Left ventricle myocardium inferior (tissue), 1 donor: ENCODE measurements at regions not wholly inside any gene's neighbourhood (a gene's known extent, or its start where the extent isn't known, plus 50 kb on each side); places are given as distances from the start of the nearest gene placed in this dataset.
A peak's percentile ranks its signal among the peaks of the same experiment; 100 is the strongest.

Experiments used
- DNase-seq: peaks from one replicate; pipeline ENCODE4 v3.0.0-alpha.2; 2020
- H3K27ac ChIP-seq: fragments of 200-600 bp; replicated peaks from 2 replicates; pipeline ENCODE4 v1.8.0; 2021
- H3K27me3 ChIP-seq: fragments of 200-600 bp; 2 replicates; pipeline ENCODE4 v1.8.0; 2021; ENCODE audit warnings: low read depth
- H3K36me3 ChIP-seq: fragments of 200-600 bp; 2 replicates; pipeline ENCODE4 v1.8.0; 2021
- H3K4me1 ChIP-seq: fragments of 200-600 bp; 2 replicates; pipeline ENCODE4 v1.8.0; 2021
- H3K4me3 ChIP-seq: fragments of 200-600 bp; 2 replicates; pipeline ENCODE4 v1.8.0; 2021; ENCODE audit warnings: mild to moderate bottlenecking, moderate library complexity
- H3K9me3 ChIP-seq: fragments of 200-600 bp; replicated peaks from 2 replicates; pipeline ENCODE4 v1.8.0; 2021
- CTCF ChIP-seq: fragments of 200-600 bp; IDR thresholded peaks from 2 replicates; pipeline ENCODE4 v1.8.0; 2021; ENCODE audit warnings: antibody characterized with exemption, mild to moderate bottlenecking, borderline replicate concordance
- intact Hi-C: fragments of 100-400 bp; cut with micrococcal nuclease; formaldehyde crosslinking; loops from one replicate; pipeline ENCODE4 v1.11.0; 2022
- donor health status: DM: no; HTN: yes; CAD: no; lungs with severe emphysema.

GRCh38 chr15:68506071-68506470 is 72.7 kb upstream of the CORO2B start:
- no peak for DNase-seq

GRCh38 chr15:68507447-68507846 is 71.3 kb upstream of the CORO2B start:
- TF ChIP-seq CTCF, result no peak
- Histone ChIP-seq H3K4me1 (peaks cover 9% of the 10 kb centered on the region), H3K4me3 (no peak overlapping the region), H3K9me3 (no peaks in the 10 kb centered on the region), H3K27ac (no peak overlapping the region), H3K36me3 (no peaks in the 10 kb centered on the region), H3K27me3 (no peaks in the 10 kb centered on the region)
- intact Hi-C loops, result no loop called here
- DNase-seq, result no peak

More at GRCh38 chr15:68506071-68506470, 72.7 kb upstream of the CORO2B start:
- H3K9me3 ChIP-seq, result no peaks in the 10 kb centered on the region
- no peak overlapping the region for H3K27ac ChIP-seq
- no peaks in the 10 kb centered on the region for H3K4me1 ChIP-seq
- intact Hi-C loops, result no loop called here
- no peak for TF ChIP-seq CTCF
- no peaks in the 10 kb centered on the region for H3K36me3 ChIP-seq
- H3K27me3 ChIP-seq, result no peaks in the 10 kb centered on the region
- H3K4me3 ChIP-seq, result no peak overlapping the region

- no peaks in the 10 kb centered on the region for H3K36me3 ChIP-seq
- H3K27ac ChIP-seq, result no peak overlapping the region
- no peak for DNase-seq
- H3K9me3 ChIP-seq, result peaks cover 5% of the 10 kb centered on the region
- intact Hi-C loops, result no loop called here
- TF ChIP-seq CTCF, result no peak
- no peak overlapping the region for H3K4me3 ChIP-seq
- peaks cover 9% of the 10 kb centered on the region for H3K4me1 ChIP-seq
- H3K27me3 ChIP-seq, result no peaks in the 10 kb centered on the region
These were observed 70.2 kb upstream of the CORO2B start for GRCh38 chr15:68508485-68509189.

- Histone ChIP-seq H3K36me3 (no peaks in the 10 kb centered on the region), H3K4me3 (no peak overlapping the region), H3K27ac (peak overlapping the region; percentile 71), H3K4me1 (peaks cover 9% of the 10 kb centered on the region), H3K27me3 (no peaks in the 10 kb centered on the region), H3K9me3 (peaks cover 8% of the 10 kb centered on the region)
- DNase-seq, result no peak
- TF ChIP-seq CTCF, result no peak
- intact Hi-C loops, result no loop called here
These were observed 68.2 kb upstream of the CORO2B start for GRCh38 chr15:68510558-68510957.

GRCh38 chr15:68511073-68511991 is 67.5 kb upstream of the CORO2B start:
- H3K27me3 ChIP-seq, result no peaks in the 10 kb centered on the region
- no peak for TF ChIP-seq CTCF
- intact Hi-C loops, result no loop called here
- DNase-seq, result peak; percentile 47
- no peaks in the 10 kb centered on the region for H3K36me3 ChIP-seq
- H3K4me1 ChIP-seq, result peaks cover 10% of the 10 kb centered on the region
- no peak overlapping the region for H3K4me3 ChIP-seq
- H3K9me3 ChIP-seq, result peaks cover 8% of the 10 kb centered on the region
- peak overlapping the region; percentile 71 for H3K27ac ChIP-seq
